Mesothelial cell of epicardium (in vitro differentiated cells): ENCODE measurements at regions not wholly inside any gene's neighbourhood (a gene's known extent, or its start where the extent isn't known, plus 50 kb on each side); places are given as distances from the start of the nearest gene placed in this dataset.

Experiments used
- DNase-seq, 2 experiments: peaks; one replicate each; pipeline ENCODE4 v3.0.0; 2021; ENCODE audit warnings: low spot score in 2 of 2; ENCODE audit not compliant: unreplicated experiment in 2 of 2
- H3K27ac Mint-ChIP-seq: 2 replicates; pipeline ENCODE4 v1.8.0; 2021; ENCODE audit warnings: mixed read lengths
- H3K27me3 Mint-ChIP-seq: 2 replicates; pipeline ENCODE4 v1.8.0; 2021; ENCODE audit warnings: low read depth, mixed read lengths
- H3K36me3 Mint-ChIP-seq: 2 replicates; pipeline ENCODE4 v1.8.0; 2021; ENCODE audit warnings: mixed read lengths
- H3K4me1 Mint-ChIP-seq: 2 replicates; pipeline ENCODE4 v1.8.0; 2021; ENCODE audit warnings: mixed read lengths
- H3K4me3 Mint-ChIP-seq: 2 replicates; pipeline ENCODE4 v1.8.0; 2021; ENCODE audit warnings: mild to moderate bottlenecking, moderate library complexity, mixed read lengths
- H3K9me3 Mint-ChIP-seq: 2 replicates; pipeline ENCODE4 v1.8.0; 2021; ENCODE audit warnings: mixed read lengths
- TF ChIP-seq, protein P1 (sequence below): fragments of 200-600 bp; sonication (generic); IDR thresholded peaks from one replicate; pipeline ENCODE4 v1.5.0; 2021; ENCODE audit warnings: antibody characterized with exemption; ENCODE audit not compliant: unreplicated experiment

- peaks cover 5% of the 10 kb centered on the region for H3K27me3 Mint-ChIP-seq
- peaks cover 6% of the 10 kb centered on the region for H3K4me1 Mint-ChIP-seq
- TF ChIP-seq, protein P1, sequence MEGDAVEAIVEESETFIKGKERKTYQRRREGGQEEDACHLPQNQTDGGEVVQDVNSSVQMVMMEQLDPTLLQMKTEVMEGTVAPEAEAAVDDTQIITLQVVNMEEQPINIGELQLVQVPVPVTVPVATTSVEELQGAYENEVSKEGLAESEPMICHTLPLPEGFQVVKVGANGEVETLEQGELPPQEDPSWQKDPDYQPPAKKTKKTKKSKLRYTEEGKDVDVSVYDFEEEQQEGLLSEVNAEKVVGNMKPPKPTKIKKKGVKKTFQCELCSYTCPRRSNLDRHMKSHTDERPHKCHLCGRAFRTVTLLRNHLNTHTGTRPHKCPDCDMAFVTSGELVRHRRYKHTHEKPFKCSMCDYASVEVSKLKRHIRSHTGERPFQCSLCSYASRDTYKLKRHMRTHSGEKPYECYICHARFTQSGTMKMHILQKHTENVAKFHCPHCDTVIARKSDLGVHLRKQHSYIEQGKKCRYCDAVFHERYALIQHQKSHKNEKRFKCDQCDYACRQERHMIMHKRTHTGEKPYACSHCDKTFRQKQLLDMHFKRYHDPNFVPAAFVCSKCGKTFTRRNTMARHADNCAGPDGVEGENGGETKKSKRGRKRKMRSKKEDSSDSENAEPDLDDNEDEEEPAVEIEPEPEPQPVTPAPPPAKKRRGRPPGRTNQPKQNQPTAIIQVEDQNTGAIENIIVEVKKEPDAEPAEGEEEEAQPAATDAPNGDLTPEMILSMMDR = no peak
- no peak for DNase-seq
- H3K27ac Mint-ChIP-seq = no peak overlapping the region
- H3K36me3 Mint-ChIP-seq = no peaks in the 10 kb centered on the region
- no peak overlapping the region for H3K4me3 Mint-ChIP-seq
- H3K9me3 Mint-ChIP-seq = no peaks in the 10 kb centered on the region
These were observed 845.6 kb upstream of the AUTS2 start for GRCh38 chr7:68752485-68753178.

- no peaks in the 10 kb centered on the region for H3K9me3 Mint-ChIP-seq
- peaks cover 12% of the 10 kb centered on the region for H3K27me3 Mint-ChIP-seq
- H3K36me3 Mint-ChIP-seq = no peaks in the 10 kb centered on the region
- TF ChIP-seq, protein P1 = no peak
- H3K27ac Mint-ChIP-seq = no peak overlapping the region
- H3K4me1 Mint-ChIP-seq = peaks cover 6% of the 10 kb centered on the region
- no peak overlapping the region for H3K4me3 Mint-ChIP-seq
- DNase-seq = no peak
These were observed 843.9 kb upstream of the AUTS2 start for GRCh38 chr7:68754414-68754813.

- Mint-ChIP-seq H3K4me1 (peaks cover 6% of the 10 kb centered on the region), H3K9me3 (peaks cover 4% of the 10 kb centered on the region), H3K36me3 (no peaks in the 10 kb centered on the region), H3K27ac (no peak overlapping the region), H3K27me3 (peaks cover 19% of the 10 kb centered on the region), H3K4me3 (no peak overlapping the region)
- TF ChIP-seq, protein P1 = no peak
- DNase-seq = no peak
These were observed 841.2 kb upstream of the AUTS2 start for GRCh38 chr7:68756986-68757495.

- peaks cover 15% of the 10 kb centered on the region for H3K9me3 Mint-ChIP-seq
- peaks cover 19% of the 10 kb centered on the region for H3K27me3 Mint-ChIP-seq
- no peaks in the 10 kb centered on the region for H3K4me1 Mint-ChIP-seq
- no peak overlapping the region for H3K27ac Mint-ChIP-seq
- no peak for DNase-seq
- H3K36me3 Mint-ChIP-seq = peaks cover 1% of the 10 kb centered on the region
- TF ChIP-seq, protein P1 = no peak
- H3K4me3 Mint-ChIP-seq = no peak overlapping the region
These were observed 837.7 kb upstream of the AUTS2 start for GRCh38 chr7:68760556-68760955.

DNA sequence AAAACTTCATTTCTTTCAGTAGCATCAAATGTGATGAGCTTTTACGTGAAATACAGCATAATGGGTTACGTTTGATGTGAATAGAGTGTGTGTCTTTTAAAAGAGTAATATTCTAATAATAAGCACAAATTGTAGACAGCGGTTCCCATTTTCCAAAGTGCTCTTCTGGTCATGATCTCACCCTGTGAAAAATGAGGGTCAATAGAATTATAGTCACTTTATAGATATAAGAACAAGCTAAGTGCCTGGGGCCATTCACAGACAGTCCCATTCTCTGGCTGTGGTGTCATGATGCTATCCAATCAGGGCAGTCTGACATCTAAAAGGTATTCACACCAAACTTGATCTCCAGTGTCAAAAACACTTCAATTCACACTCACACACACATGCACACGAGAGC lies 830.8 kb upstream of the AUTS2 start:
- peaks cover 7% of the 10 kb centered on the region for H3K9me3 Mint-ChIP-seq
- H3K27me3 Mint-ChIP-seq = peaks cover 3% of the 10 kb centered on the region
- H3K4me3 Mint-ChIP-seq = no peak overlapping the region
- H3K27ac Mint-ChIP-seq = no peak overlapping the region
- TF ChIP-seq, protein P1 = no peak
- no peak for DNase-seq
- H3K4me1 Mint-ChIP-seq = peaks cover 6% of the 10 kb centered on the region
- H3K36me3 Mint-ChIP-seq = peaks cover 1% of the 10 kb centered on the region
